Keratinocyte (primary cell): ENCODE measurements at regions not wholly inside any gene's neighbourhood (a gene's known extent, or its start where the extent isn't known, plus 50 kb on each side); places are given as distances from the start of the nearest gene placed in this dataset.

Experiments
- DNase-seq: peaks from one replicate; pipeline ENCODE4 v3.0.0-alpha.2; 2011; ENCODE audit warnings: low read depth, missing footprints, low spot score
- FAIRE-seq: peaks from 2 replicates; lab custom pipeline; 2011; peaks lifted over from hg19 to GRCh38; lab: Jason Lieb, UNC
- H2AFZ ChIP-seq: 2 replicates; pipeline ENCODE4 v1.6.0; 2012; ENCODE audit warnings: low read length, control low read depth, inconsistent platforms; ENCODE audit not compliant: control insufficient read depth
- H3K27ac ChIP-seq: 2 replicates; pipeline ENCODE4 v1.5.1; 2011; ENCODE audit warnings: low read length; ENCODE audit not compliant: control insufficient read depth, insufficient read depth
- H3K27me3 ChIP-seq: 3 replicates; pipeline ENCODE4 v1.6.0; 2011; ENCODE audit warnings: low read length; ENCODE audit not compliant: control insufficient read depth, insufficient read depth; ENCODE audit errors: extremely low read depth
- H3K36me3 ChIP-seq, 2 experiments: 2 replicates in 1 of 2; 3 replicates in 1 of 2; pipeline ENCODE4 v1.5.1; 2011; ENCODE audit warnings: low read length in 2 of 2, mild to moderate bottlenecking in 1 of 2; ENCODE audit not compliant: control insufficient read depth in 2 of 2, insufficient read depth in 2 of 2; ENCODE audit errors: extremely low read depth in 1 of 2
- H3K4me1 ChIP-seq: 3 replicates; pipeline ENCODE4 v1.5.1; 2011; ENCODE audit warnings: low read length; ENCODE audit not compliant: control insufficient read depth, insufficient read depth; ENCODE audit errors: extremely low read depth
- H3K4me2 ChIP-seq: 3 replicates; pipeline ENCODE4 v1.6.0; 2011; ENCODE audit warnings: low read depth, low read length; ENCODE audit not compliant: control insufficient read depth, insufficient read depth; ENCODE audit errors: extremely low read depth
- H3K4me3 ChIP-seq, 3 experiments: fragments of 200-600 bp in 1 of 3; sonication (generic) in 1 of 3; 2 replicates in 2 of 3; 3 replicates in 1 of 3; pipeline ENCODE4 v1.5.1; 2011 to 2016; ENCODE audit warnings: low read length in 3 of 3, mild to moderate bottlenecking in 3 of 3, control low read depth in 2 of 3, inconsistent platforms in 1 of 3, low read depth in 1 of 3, mixed read lengths in 1 of 3, mixed run types in 1 of 3, moderate library complexity in 1 of 3; ENCODE audit not compliant: control insufficient read depth in 2 of 3, insufficient read depth in 2 of 3; ENCODE audit errors: extremely low read depth in 1 of 3
- H3K79me2 ChIP-seq: 2 replicates; pipeline ENCODE4 v1.6.0; 2012; ENCODE audit warnings: low read length; ENCODE audit not compliant: control insufficient read depth, insufficient read depth
- H3K9ac ChIP-seq: 3 replicates; pipeline ENCODE4 v1.6.0; 2011; ENCODE audit warnings: low read length; ENCODE audit not compliant: control insufficient read depth, insufficient read depth; ENCODE audit errors: extremely low read depth
- H3K9me1 ChIP-seq: 3 replicates; pipeline ENCODE4 v1.6.0; 2011; ENCODE audit warnings: low read length; ENCODE audit not compliant: control insufficient read depth, insufficient read depth; ENCODE audit errors: extremely low read depth
- H3K9me3 ChIP-seq: 2 replicates; pipeline ENCODE4 v1.5.1; 2012; ENCODE audit warnings: low read depth, low read length; ENCODE audit not compliant: control insufficient read depth
- H4K20me1 ChIP-seq: 3 replicates; pipeline ENCODE4 v1.6.0; 2011; ENCODE audit warnings: low read length; ENCODE audit not compliant: control insufficient read depth, insufficient read depth; ENCODE audit errors: extremely low read depth
- EZH2 ChIP-seq: IDR thresholded peaks from one replicate; pipeline ENCODE4 v1.6.1; 2012; ENCODE audit warnings: inconsistent platforms, mild to moderate bottlenecking, low read length, moderate library complexity
- dilution Hi-C: fragments of 300-500 bp; cut with MboI; formaldehyde crosslinking; loops from one replicate; pipeline ENCODE4 v1.7.0; 2020; ENCODE audit warnings: low sequenced_read_pairs; ENCODE audit not compliant: extremely low pct_ligation_motif_present
- TF ChIP-seq, protein P1 (sequence below), 3 experiments: IDR thresholded peaks in 1 of 3; conservative IDR thresholded peaks in 1 of 3; optimal IDR thresholded peaks in 1 of 3; 2 replicates in 2 of 3; 3 replicates in 1 of 3; pipeline versions ENCODE3 to v1.5.1; 2011; ENCODE audit warnings: low read length in 3 of 3, mild to moderate bottlenecking in 3 of 3, moderate library complexity in 2 of 3, control low read depth in 1 of 3, inconsistent platforms in 1 of 3; ENCODE audit not compliant: insufficient read depth in 2 of 3; ENCODE audit errors: extremely low read depth in 1 of 3

DNA sequence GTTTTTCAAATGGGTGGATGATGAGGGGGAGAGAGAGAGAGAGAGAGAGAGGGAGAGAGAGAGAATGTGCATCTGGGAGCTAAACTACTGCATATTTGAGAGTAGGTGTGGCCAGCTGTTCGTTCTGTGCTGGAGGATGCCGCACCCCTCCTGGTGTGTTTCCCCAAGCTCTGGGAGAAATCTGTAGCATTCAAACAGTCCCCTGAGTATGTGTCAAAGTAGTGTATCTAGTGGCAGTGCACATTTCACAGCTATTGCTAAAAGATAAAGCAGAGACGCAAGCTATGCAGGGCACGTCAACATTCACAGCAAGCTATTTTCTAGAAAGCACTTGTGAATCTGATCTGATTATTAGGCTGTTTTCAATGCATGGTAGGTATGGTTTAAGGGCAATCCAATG lies 83.5 kb upstream of the LIMCH1 start:
- H2AFZ ChIP-seq: no peak overlapping the region
- H3K27me3 ChIP-seq: peaks cover 4% of the 10 kb centered on the region
- H3K79me2 ChIP-seq: no peaks in the 10 kb centered on the region
- FAIRE-seq (no peak), DNase-seq (no peak)
- no peaks in the 10 kb centered on the region for H3K9me1 ChIP-seq
- no peaks in the 10 kb centered on the region for H3K36me3 ChIP-seq
- H3K4me3 ChIP-seq: no peak overlapping the region
- H3K4me2 ChIP-seq: no peak overlapping the region
- H3K9ac ChIP-seq: no peak overlapping the region
- TF ChIP-seq, protein P1, sequence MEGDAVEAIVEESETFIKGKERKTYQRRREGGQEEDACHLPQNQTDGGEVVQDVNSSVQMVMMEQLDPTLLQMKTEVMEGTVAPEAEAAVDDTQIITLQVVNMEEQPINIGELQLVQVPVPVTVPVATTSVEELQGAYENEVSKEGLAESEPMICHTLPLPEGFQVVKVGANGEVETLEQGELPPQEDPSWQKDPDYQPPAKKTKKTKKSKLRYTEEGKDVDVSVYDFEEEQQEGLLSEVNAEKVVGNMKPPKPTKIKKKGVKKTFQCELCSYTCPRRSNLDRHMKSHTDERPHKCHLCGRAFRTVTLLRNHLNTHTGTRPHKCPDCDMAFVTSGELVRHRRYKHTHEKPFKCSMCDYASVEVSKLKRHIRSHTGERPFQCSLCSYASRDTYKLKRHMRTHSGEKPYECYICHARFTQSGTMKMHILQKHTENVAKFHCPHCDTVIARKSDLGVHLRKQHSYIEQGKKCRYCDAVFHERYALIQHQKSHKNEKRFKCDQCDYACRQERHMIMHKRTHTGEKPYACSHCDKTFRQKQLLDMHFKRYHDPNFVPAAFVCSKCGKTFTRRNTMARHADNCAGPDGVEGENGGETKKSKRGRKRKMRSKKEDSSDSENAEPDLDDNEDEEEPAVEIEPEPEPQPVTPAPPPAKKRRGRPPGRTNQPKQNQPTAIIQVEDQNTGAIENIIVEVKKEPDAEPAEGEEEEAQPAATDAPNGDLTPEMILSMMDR (optimal IDR thresholded peaks at IDR 0.05 in 1 of 3, IDR thresholded peaks at IDR 0.05 in 1 of 3, conservative IDR thresholded peaks at IDR 0.05 in 1 of 3; ENCODE audit: extremely low read depth in 1 of 3, insufficient read depth in 2 of 3, low read length in 3 of 3): no peak
- TF ChIP-seq EZH2: no peak
- no peaks in the 10 kb centered on the region for H4K20me1 ChIP-seq
- dilution Hi-C loops: no loop called here
- no peak overlapping the region for H3K27ac ChIP-seq
- peaks cover 3% of the 10 kb centered on the region for H3K4me1 ChIP-seq
- no peaks in the 10 kb centered on the region for H3K9me3 ChIP-seq

- FAIRE-seq: no peak
- no peak overlapping the region for H2AFZ ChIP-seq
- peaks cover 3% of the 10 kb centered on the region for H3K4me1 ChIP-seq
- DNase-seq: no peak
- dilution Hi-C loops: no loop called here
- no peak overlapping the region for H3K4me2 ChIP-seq
- no peak overlapping the region for H3K27ac ChIP-seq
- H4K20me1 ChIP-seq: no peaks in the 10 kb centered on the region
- H3K27me3 ChIP-seq: peaks cover 4% of the 10 kb centered on the region
- H3K9ac ChIP-seq: no peak overlapping the region
- H3K9me1 ChIP-seq: no peaks in the 10 kb centered on the region
- no peaks in the 10 kb centered on the region for H3K36me3 ChIP-seq
- no peak overlapping the region for H3K4me3 ChIP-seq
- no peaks in the 10 kb centered on the region for H3K9me3 ChIP-seq
- H3K79me2 ChIP-seq: no peaks in the 10 kb centered on the region
- no peak for TF ChIP-seq EZH2
- TF ChIP-seq, protein P1 (optimal IDR thresholded peaks at IDR 0.05 in 1 of 3, IDR thresholded peaks at IDR 0.05 in 1 of 3, conservative IDR thresholded peaks at IDR 0.05 in 1 of 3; ENCODE audit: extremely low read depth in 1 of 3, insufficient read depth in 2 of 3, low read length in 3 of 3): no peak
Observed at GRCh38 chr4:41455206-41455605, 82.8 kb upstream of the LIMCH1 start.
